PC-3 (cell line): ENCODE measurements at regions not wholly inside any gene's neighbourhood (a gene's known extent, or its start where the extent isn't known, plus 50 kb on each side); places are given as distances from the start of the nearest gene placed in this dataset.

Experiments
- EZH2phosphoT487 ChIP-seq: fragments of 300-600 bp; sonication (generic); IDR thresholded peaks from 2 replicates; pipeline ENCODE4 v1.6.1; 2018; ENCODE audit warnings: mild to moderate bottlenecking, antibody characterized with exemption, low read length, borderline replicate concordance
- TF ChIP-seq, protein P1 (sequence below): fragments of 300-600 bp; sonication (generic); conservative IDR thresholded peaks from 2 replicates; pipeline ENCODE4 v1.5.1; 2017; ENCODE audit warnings: antibody characterized with exemption, low read depth, mild to moderate bottlenecking, low read length

DNA sequence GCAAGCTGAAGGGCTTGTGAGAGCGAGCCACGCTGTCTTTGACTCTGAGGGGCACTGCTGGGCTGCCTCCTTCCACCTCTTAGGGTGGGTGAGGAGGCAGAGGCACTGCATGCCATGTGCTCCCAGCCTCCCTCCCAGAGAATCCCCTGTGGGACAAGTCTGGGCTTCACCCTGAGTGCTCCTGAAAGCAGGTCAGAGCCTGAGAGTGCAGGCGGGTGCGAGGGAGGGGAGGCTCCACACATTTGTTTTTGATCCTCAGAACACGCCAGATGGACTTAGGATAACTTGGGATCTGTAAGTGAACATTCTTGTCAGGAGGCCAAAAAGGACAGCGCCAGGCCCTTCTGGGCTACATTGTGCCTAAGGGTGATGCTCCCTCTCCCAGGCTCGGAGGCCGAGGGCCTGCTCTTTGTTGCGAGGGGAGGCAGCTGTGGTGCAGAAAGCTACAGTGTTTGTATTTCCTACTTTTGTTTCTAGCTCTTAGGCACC, 155.4 kb downstream of the TMX1 start:
- TF ChIP-seq, protein P1, sequence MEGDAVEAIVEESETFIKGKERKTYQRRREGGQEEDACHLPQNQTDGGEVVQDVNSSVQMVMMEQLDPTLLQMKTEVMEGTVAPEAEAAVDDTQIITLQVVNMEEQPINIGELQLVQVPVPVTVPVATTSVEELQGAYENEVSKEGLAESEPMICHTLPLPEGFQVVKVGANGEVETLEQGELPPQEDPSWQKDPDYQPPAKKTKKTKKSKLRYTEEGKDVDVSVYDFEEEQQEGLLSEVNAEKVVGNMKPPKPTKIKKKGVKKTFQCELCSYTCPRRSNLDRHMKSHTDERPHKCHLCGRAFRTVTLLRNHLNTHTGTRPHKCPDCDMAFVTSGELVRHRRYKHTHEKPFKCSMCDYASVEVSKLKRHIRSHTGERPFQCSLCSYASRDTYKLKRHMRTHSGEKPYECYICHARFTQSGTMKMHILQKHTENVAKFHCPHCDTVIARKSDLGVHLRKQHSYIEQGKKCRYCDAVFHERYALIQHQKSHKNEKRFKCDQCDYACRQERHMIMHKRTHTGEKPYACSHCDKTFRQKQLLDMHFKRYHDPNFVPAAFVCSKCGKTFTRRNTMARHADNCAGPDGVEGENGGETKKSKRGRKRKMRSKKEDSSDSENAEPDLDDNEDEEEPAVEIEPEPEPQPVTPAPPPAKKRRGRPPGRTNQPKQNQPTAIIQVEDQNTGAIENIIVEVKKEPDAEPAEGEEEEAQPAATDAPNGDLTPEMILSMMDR, result no peak
- TF ChIP-seq EZH2phosphoT487, result no peak
